OCI-LY3 (cell line): ENCODE measurements at regions not wholly inside any gene's neighbourhood (a gene's known extent, or its start where the extent isn't known, plus 50 kb on each side); places are given as distances from the start of the nearest gene placed in this dataset.

Experiments
- H2AFZ ChIP-seq: fragments of 200-600, 300-600 bp; shearing (Covaris generic); 2 replicates; pipeline ENCODE4 v1.6.0; 2014; ENCODE audit warnings: antibody characterized with exemption, low read depth, low read length
- H3K27ac ChIP-seq: fragments of 200-600, 300-600 bp; sonication (generic); 2 replicates; pipeline ENCODE4 v1.5.1; 2014; ENCODE audit warnings: mild to moderate bottlenecking, low read length, moderate library complexity, mixed read lengths
- H3K27me3 ChIP-seq: fragments of 200-600, 300-600 bp; sonication (generic); 2 replicates; pipeline ENCODE4 v1.6.1; 2014; ENCODE audit warnings: low read depth, low read length, mixed read lengths
- H3K36me3 ChIP-seq: fragments of 200-600, 300-600 bp; sonication (generic); replicated peaks from 2 replicates; pipeline ENCODE3; 2014; ENCODE audit warnings: low read depth, low read length, mixed read lengths
- H3K4me1 ChIP-seq: fragments of 300-600, 200-600 bp; sonication (generic); 2 replicates; pipeline ENCODE4 v1.6.1; 2014; ENCODE audit warnings: low read length, mixed read lengths
- H3K4me2 ChIP-seq: fragments of 200-600, 300-600 bp; sonication (generic); 2 replicates; pipeline ENCODE4 v1.6.1; 2014; ENCODE audit warnings: low read length, mixed read lengths
- H3K4me3 ChIP-seq: fragments of 300-600, 200-600 bp; sonication (generic); 2 replicates; pipeline ENCODE4 v1.5.1; 2014; ENCODE audit warnings: antibody characterized with exemption, mild to moderate bottlenecking, low read length, moderate library complexity
- H3K79me2 ChIP-seq: fragments of 300-600, 200-600 bp; shearing (Covaris generic); 2 replicates; pipeline ENCODE4 v1.6.1; 2014; ENCODE audit warnings: mild to moderate bottlenecking, low read length, mixed read lengths
- H3K9ac ChIP-seq: fragments of 300-600, 200-600 bp; shearing (Covaris generic); 2 replicates; pipeline ENCODE4 v1.6.0; 2014; ENCODE audit warnings: mild to moderate bottlenecking, low read length, moderate library complexity
- H3K9me3 ChIP-seq: fragments of 200-600, 300-600 bp; shearing (Covaris generic); 2 replicates; pipeline ENCODE4 v1.6.1; 2014; ENCODE audit warnings: low read length, mixed read lengths; ENCODE audit not compliant: insufficient read depth
- H4K20me1 ChIP-seq: fragments of 200-600, 300-600 bp; sonication (generic); 2 replicates; pipeline ENCODE4 v1.6.1; 2016; ENCODE audit warnings: low read length, mixed read lengths; ENCODE audit not compliant: insufficient read depth
- EZH2phosphoT487 ChIP-seq: fragments of 200-600 bp; shearing (Covaris generic); IDR thresholded peaks from 2 replicates; pipeline ENCODE4 v1.6.1; 2018; ENCODE audit warnings: antibody characterized with exemption, mixed run types, low read depth
- TF ChIP-seq, protein P1 (sequence below): fragments of 200-600, 300-600 bp; sonication (generic); IDR thresholded peaks from 2 replicates; pipeline ENCODE4 v1.5.1; 2014; ENCODE audit warnings: antibody characterized with exemption, low read length, low read depth

DNA sequence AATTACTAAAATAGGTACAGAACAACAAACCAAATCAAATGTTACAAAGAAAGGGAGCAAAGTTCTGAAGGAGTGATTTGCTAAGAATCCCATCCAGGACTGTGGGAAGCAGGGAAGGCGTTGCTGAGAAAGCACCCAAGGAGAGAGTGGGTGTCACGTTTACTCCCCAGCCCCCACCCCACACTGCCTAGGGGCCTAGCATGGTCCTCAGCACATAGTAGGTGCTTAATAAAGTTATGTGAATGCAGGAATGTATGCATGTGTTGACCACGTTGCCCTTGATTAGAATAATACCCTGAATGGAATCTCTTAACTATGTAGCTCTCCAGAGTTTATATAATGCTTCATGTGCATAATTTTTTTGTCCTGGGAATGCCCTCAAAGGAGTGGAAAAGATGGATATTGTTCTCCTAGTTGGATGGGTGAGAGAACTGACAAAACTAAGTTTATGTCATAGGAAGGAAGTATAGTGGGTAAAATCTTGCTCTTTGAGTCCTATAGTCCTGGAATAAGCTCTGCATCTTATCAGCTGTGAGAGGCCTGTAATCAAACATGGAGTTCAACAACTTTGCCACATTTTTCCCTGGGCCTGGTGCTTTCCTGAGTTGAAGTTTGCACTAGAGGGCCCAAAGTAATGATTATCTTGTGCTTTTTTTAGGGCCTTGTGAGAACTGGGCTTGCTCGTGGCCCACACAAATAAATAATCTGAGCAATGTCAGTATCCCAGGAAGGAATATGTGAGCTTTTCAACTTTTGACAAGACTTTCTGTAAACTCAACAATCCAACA lies 53.8 kb upstream of the LMO2 start:
- no peak overlapping the region for H3K4me3 ChIP-seq
- H3K27me3 ChIP-seq: no peaks in the 10 kb centered on the region
- no peak overlapping the region for H3K4me2 ChIP-seq
- H3K9ac ChIP-seq: no peak overlapping the region
- H3K4me1 ChIP-seq: peaks cover 16% of the 10 kb centered on the region
- no peaks in the 10 kb centered on the region for H3K79me2 ChIP-seq
- H2AFZ ChIP-seq: no peak overlapping the region
- TF ChIP-seq EZH2phosphoT487: no peak
- TF ChIP-seq, protein P1, sequence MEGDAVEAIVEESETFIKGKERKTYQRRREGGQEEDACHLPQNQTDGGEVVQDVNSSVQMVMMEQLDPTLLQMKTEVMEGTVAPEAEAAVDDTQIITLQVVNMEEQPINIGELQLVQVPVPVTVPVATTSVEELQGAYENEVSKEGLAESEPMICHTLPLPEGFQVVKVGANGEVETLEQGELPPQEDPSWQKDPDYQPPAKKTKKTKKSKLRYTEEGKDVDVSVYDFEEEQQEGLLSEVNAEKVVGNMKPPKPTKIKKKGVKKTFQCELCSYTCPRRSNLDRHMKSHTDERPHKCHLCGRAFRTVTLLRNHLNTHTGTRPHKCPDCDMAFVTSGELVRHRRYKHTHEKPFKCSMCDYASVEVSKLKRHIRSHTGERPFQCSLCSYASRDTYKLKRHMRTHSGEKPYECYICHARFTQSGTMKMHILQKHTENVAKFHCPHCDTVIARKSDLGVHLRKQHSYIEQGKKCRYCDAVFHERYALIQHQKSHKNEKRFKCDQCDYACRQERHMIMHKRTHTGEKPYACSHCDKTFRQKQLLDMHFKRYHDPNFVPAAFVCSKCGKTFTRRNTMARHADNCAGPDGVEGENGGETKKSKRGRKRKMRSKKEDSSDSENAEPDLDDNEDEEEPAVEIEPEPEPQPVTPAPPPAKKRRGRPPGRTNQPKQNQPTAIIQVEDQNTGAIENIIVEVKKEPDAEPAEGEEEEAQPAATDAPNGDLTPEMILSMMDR: no peak
- H3K27ac ChIP-seq: no peak overlapping the region
- H3K9me3 ChIP-seq: no peaks in the 10 kb centered on the region
- H3K36me3 ChIP-seq: no peaks in the 10 kb centered on the region
- H4K20me1 ChIP-seq: no peaks in the 10 kb centered on the region

DNA sequence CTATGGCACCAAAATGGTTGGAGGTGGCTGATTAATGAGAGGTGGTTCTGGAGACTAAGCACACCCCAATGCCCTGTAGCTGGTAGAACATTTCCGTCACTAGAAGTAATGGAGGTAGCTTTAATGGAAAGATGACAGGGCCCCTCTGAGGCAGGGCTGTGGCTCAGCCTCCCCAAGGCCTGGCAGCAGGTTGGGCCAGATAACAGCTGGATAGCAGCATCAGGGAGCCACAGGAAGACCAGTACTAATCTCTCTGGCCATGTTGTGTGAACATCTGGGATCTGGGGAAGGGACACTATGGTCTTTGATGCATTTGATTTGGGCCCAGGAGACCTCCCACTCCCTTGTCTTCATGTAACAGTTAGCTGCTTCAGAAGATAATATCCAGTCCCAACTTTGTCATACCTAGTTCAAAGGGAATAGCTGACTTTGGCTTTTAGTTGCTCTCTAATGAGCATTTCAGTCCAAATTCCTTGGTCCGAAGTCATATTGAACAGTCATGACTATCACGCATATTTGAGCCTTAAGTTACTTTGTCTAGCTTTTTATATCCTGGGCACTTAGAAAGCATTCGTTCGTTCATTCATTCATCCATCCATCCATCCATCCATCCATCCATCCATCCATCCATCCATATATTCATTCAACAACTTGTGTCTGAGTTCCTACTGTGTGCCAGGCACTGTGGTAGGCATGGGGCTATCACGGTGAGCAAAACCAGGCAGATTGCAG lies 53.0 kb upstream of the LMO2 start:
- peaks cover 20% of the 10 kb centered on the region for H3K4me1 ChIP-seq
- H3K9me3 ChIP-seq: no peaks in the 10 kb centered on the region
- TF ChIP-seq EZH2phosphoT487: no peak
- TF ChIP-seq, protein P1: no peak
- no peaks in the 10 kb centered on the region for H3K27me3 ChIP-seq
- no peak overlapping the region for H3K4me3 ChIP-seq
- H2AFZ ChIP-seq: no peak overlapping the region
- no peak overlapping the region for H3K27ac ChIP-seq
- H3K79me2 ChIP-seq: no peaks in the 10 kb centered on the region
- no peak overlapping the region for H3K9ac ChIP-seq
- H3K36me3 ChIP-seq: no peaks in the 10 kb centered on the region
- no peaks in the 10 kb centered on the region for H4K20me1 ChIP-seq
- no peak overlapping the region for H3K4me2 ChIP-seq

DNA sequence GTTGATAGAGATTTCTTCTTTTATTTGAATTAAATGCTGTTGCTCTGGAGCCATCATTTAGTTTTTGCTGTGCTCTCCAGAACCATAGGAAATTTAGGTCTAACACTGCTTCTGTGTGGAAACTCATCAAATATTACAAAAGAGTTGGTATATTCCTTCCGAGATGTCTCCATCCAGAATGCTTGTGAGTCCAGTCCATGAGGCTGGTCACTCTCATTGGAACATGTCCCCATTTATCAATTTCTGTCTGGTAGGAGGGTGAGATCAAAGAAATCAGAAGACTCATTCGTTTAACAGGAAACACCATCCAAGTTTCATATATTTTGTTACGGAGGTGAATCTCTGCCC lies 52.4 kb upstream of the LMO2 start:
- TF ChIP-seq, protein P1: no peak
- TF ChIP-seq EZH2phosphoT487: no peak
- H3K9me3 ChIP-seq: no peaks in the 10 kb centered on the region
- no peak overlapping the region for H3K4me3 ChIP-seq
- H2AFZ ChIP-seq: no peak overlapping the region
- no peaks in the 10 kb centered on the region for H4K20me1 ChIP-seq
- peaks cover 20% of the 10 kb centered on the region for H3K4me1 ChIP-seq
- no peak overlapping the region for H3K9ac ChIP-seq
- H3K27me3 ChIP-seq: no peaks in the 10 kb centered on the region
- H3K27ac ChIP-seq: no peak overlapping the region
- no peaks in the 10 kb centered on the region for H3K36me3 ChIP-seq
- no peak overlapping the region for H3K4me2 ChIP-seq
- no peaks in the 10 kb centered on the region for H3K79me2 ChIP-seq

DNA sequence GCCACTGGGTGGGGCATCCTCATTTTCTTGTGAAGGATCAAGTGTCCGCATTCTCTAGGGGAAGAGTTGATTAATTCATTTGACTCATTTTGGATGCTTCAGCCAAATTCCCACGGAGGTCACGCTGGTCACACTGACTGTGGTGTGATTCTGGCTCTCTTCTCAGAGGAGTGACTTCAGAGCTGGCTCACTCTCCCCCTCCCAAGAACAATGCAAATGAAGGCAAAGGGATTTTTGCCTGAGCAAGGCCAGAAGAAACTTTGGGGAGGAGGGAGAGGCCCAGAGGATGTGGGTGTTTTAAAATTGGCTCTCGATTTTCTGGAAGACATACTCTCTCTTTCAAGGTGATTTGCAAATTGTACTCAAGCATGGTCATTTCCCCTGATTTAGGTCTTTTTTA lies 51.1 kb upstream of the LMO2 start:
- no peak overlapping the region for H3K9ac ChIP-seq
- no peak overlapping the region for H3K27ac ChIP-seq
- no peak overlapping the region for H2AFZ ChIP-seq
- H3K4me1 ChIP-seq: peaks cover 20% of the 10 kb centered on the region
- H3K9me3 ChIP-seq: no peaks in the 10 kb centered on the region
- H3K4me2 ChIP-seq: peak overlapping the region; percentile 23
- H3K27me3 ChIP-seq: no peaks in the 10 kb centered on the region
- no peak for TF ChIP-seq EZH2phosphoT487
- TF ChIP-seq, protein P1: no peak
- no peak overlapping the region for H3K4me3 ChIP-seq
- H3K79me2 ChIP-seq: no peaks in the 10 kb centered on the region
- H3K36me3 ChIP-seq: no peaks in the 10 kb centered on the region
- H4K20me1 ChIP-seq: no peaks in the 10 kb centered on the region
